Trophoblast cell (in vitro differentiated cells and primary cell): ENCODE measurements at regions not wholly inside any gene's neighbourhood (a gene's known extent, or its start where the extent isn't known, plus 50 kb on each side); places are given as distances from the start of the nearest gene placed in this dataset.

ENCODE experiments used
- DNase-seq, 2 donors: peaks; one replicate each; pipeline ENCODE4 v3.0.0-alpha.2; 2016
- H2AFZ ChIP-seq: 2 replicates; pipeline ENCODE4 v1.6.1; 2013; ENCODE audit warnings: low read length, moderate library complexity, mild to moderate bottlenecking; ENCODE audit not compliant: insufficient read depth, poor library complexity
- H2AK5ac ChIP-seq: 2 replicates; pipeline ENCODE4 v1.6.1; 2013; ENCODE audit warnings: mild to moderate bottlenecking, low read length
- H2BK120ac ChIP-seq: 2 replicates; pipeline ENCODE4 v1.6.1; 2013; ENCODE audit warnings: low read length, mild to moderate bottlenecking, moderate library complexity; ENCODE audit not compliant: insufficient read depth, poor library complexity
- H2BK12ac ChIP-seq: 2 replicates; pipeline ENCODE4 v1.6.1; 2013; ENCODE audit warnings: mild to moderate bottlenecking, low read length, moderate library complexity
- H2BK5ac ChIP-seq: 2 replicates; pipeline ENCODE4 v1.6.1; 2013; ENCODE audit warnings: low read length, low read depth, moderate library complexity, mild to moderate bottlenecking; ENCODE audit not compliant: poor library complexity
- H3K14ac ChIP-seq: 2 replicates; pipeline ENCODE4 v1.6.1; 2013; ENCODE audit warnings: mild to moderate bottlenecking, low read length
- H3K18ac ChIP-seq: 2 replicates; pipeline ENCODE4 v1.6.1; 2013; ENCODE audit warnings: mild to moderate bottlenecking, low read length
- H3K23ac ChIP-seq: 2 replicates; pipeline ENCODE4 v1.6.1; 2013; ENCODE audit warnings: low read length
- H3K27ac ChIP-seq: 2 replicates; pipeline ENCODE4 v1.5.1; 2013; ENCODE audit warnings: low read depth, mild to moderate bottlenecking, inconsistent platforms, low read length, moderate library complexity
- H3K27me3 ChIP-seq: 2 replicates; pipeline ENCODE4 v1.6.1; 2013; ENCODE audit warnings: inconsistent platforms, mild to moderate bottlenecking, low read length, moderate library complexity; ENCODE audit not compliant: insufficient read depth
- H3K36me3 ChIP-seq, 2 experiments: 1 replicate in 1 of 2; 2 replicates in 1 of 2; pipeline ENCODE4 v1.6.1; 2013; ENCODE audit warnings: low read length in 2 of 2, mild to moderate bottlenecking in 2 of 2, moderate library complexity in 1 of 2; ENCODE audit not compliant: insufficient read depth in 2 of 2, control insufficient read depth in 1 of 2
- H3K4ac ChIP-seq: 2 replicates; pipeline ENCODE4 v1.6.1; 2013; ENCODE audit warnings: low read depth, mild to moderate bottlenecking, low read length, moderate library complexity
- H3K4me1 ChIP-seq, 2 experiments: 1 replicate in 1 of 2; 2 replicates in 1 of 2; pipeline ENCODE4 v1.6.1; 2013; ENCODE audit warnings: low read length in 2 of 2, mild to moderate bottlenecking in 2 of 2, moderate library complexity in 1 of 2; ENCODE audit not compliant: insufficient read depth in 2 of 2, control insufficient read depth in 1 of 2
- H3K4me2 ChIP-seq: 2 replicates; pipeline ENCODE4 v1.6.1; 2013; ENCODE audit warnings: inconsistent platforms, mild to moderate bottlenecking, low read length, moderate library complexity
- H3K4me3 ChIP-seq: 2 replicates; pipeline ENCODE4 v1.5.1; 2013; ENCODE audit warnings: mild to moderate bottlenecking, low read depth, low read length, inconsistent platforms
- H3K79me1 ChIP-seq: one replicate; pipeline ENCODE4 v1.6.1; 2013; ENCODE audit warnings: low read length
- H3K79me2 ChIP-seq: 2 replicates; pipeline ENCODE4 v1.6.1; 2013; ENCODE audit warnings: low read length, mild to moderate bottlenecking; ENCODE audit not compliant: control insufficient read depth, insufficient read depth, poor library complexity
- H3K9ac ChIP-seq: 2 replicates; pipeline ENCODE4 v1.6.1; 2013; ENCODE audit warnings: mild to moderate bottlenecking, low read length
- H3K9me3 ChIP-seq: 2 replicates; pipeline ENCODE4 v1.6.1; 2013; ENCODE audit warnings: low read depth, mild to moderate bottlenecking, control low read depth, inconsistent platforms, low read length; ENCODE audit not compliant: insufficient read depth
- H4K12ac ChIP-seq: 2 replicates; pipeline ENCODE4 v1.6.1; 2013; ENCODE audit warnings: low read depth, mild to moderate bottlenecking, low read length, moderate library complexity
- H4K8ac ChIP-seq: 2 replicates; pipeline ENCODE4 v1.6.1; 2013; ENCODE audit warnings: low read depth, mild to moderate bottlenecking, low read length, moderate library complexity
- H4K91ac ChIP-seq: one replicate; pipeline ENCODE4 v1.6.1; 2013; ENCODE audit warnings: low read depth, mild to moderate bottlenecking, low read length, moderate library complexity
- WGBS: extraction: QIAGEN DNeasy Blood & Tissue Kit; methylation state at CpG from one replicate; pipeline ENCODE4 v1.1.7; 2013; ENCODE audit warnings: missing lambda C conversion rate; ENCODE audit not compliant: insufficient read length, insufficient coverage; ENCODE audit errors: extremely low coverage; 5-methylcytosine and 5-hydroxymethylcytosine counted together

DNA sequence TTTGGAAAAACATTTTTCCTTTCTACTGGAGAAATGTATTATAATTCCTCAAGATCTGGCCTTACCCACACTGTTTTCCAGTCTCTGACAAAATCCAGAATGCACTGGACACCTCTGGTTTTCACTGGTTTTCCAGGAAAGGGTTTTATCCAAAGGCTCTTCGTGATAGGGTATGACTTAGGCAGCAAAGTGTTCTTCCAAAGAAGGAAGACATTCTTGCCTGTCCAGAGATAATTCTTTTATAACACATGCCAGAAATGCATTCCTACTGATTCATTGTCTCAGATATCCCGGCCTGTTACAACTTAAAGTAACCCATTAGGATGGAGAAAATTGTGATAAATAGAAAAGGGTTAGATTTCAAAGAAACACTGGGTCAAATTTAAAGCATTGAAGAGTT is 2343.1 kb downstream of the PCDH7 start:
- H3K9ac ChIP-seq: no peak overlapping the region
- no peaks in the 10 kb centered on the region for H3K9me3 ChIP-seq
- H3K27ac ChIP-seq: no peak overlapping the region
- no peak overlapping the region for H3K14ac ChIP-seq
- H2BK120ac ChIP-seq: no peak overlapping the region
- no peak overlapping the region for H2BK5ac ChIP-seq
- no peaks in the 10 kb centered on the region for H3K27me3 ChIP-seq
- H2AFZ ChIP-seq: no peak overlapping the region
- H2AK5ac ChIP-seq: no peak overlapping the region
- peaks cover 4% of the 10 kb centered on the region for H3K79me1 ChIP-seq
- H3K4me2 ChIP-seq: no peak overlapping the region
- peak in 1 of 2 donors; percentile 18 for DNase-seq
- H4K12ac ChIP-seq: no peak overlapping the region
- no peak overlapping the region for H4K91ac ChIP-seq
- H2BK12ac ChIP-seq: no peak overlapping the region
- H3K36me3 ChIP-seq: no peaks in the 10 kb centered on the region
- no peak overlapping the region for H3K23ac ChIP-seq
- H3K4me3 ChIP-seq: no peak overlapping the region
- H3K79me2 ChIP-seq: no peaks in the 10 kb centered on the region
- H3K4ac ChIP-seq: no peak overlapping the region
- H3K18ac ChIP-seq: no peak overlapping the region
- H3K4me1 ChIP-seq: peaks cover 2% of the 10 kb centered on the region in 2 experiments
- WGBS: no CpG with 5 or more reads among the region's 2 CpGs
- no peak overlapping the region for H4K8ac ChIP-seq

- no peak overlapping the region for H2AFZ ChIP-seq
- no CpG with 5 or more reads among the region's 1 CpG for WGBS
- H4K8ac ChIP-seq: no peak overlapping the region
- H4K12ac ChIP-seq: no peak overlapping the region
- no peak overlapping the region for H3K4me3 ChIP-seq
- no peak overlapping the region for H3K4me2 ChIP-seq
- peaks cover 5% of the 10 kb centered on the region for H3K79me1 ChIP-seq
- H3K79me2 ChIP-seq: no peaks in the 10 kb centered on the region
- H3K36me3 ChIP-seq: no peaks in the 10 kb centered on the region
- no peak overlapping the region for H3K9ac ChIP-seq
- H3K4me1 ChIP-seq: peaks cover 2 to 4% of the 10 kb centered on the region in 2 experiments
- no peak for DNase-seq
- H2AK5ac ChIP-seq: peak overlapping the region; percentile 83
- peak overlapping the region; percentile 58 for H2BK12ac ChIP-seq
- peaks cover 1% of the 10 kb centered on the region for H3K9me3 ChIP-seq
- H3K23ac ChIP-seq: no peak overlapping the region
- H3K18ac ChIP-seq: no peak overlapping the region
- H3K4ac ChIP-seq: no peak overlapping the region
- H3K27ac ChIP-seq: peak overlapping the region; percentile 33
- peak overlapping the region; percentile 68 for H2BK120ac ChIP-seq
- H3K27me3 ChIP-seq: no peaks in the 10 kb centered on the region
- H3K14ac ChIP-seq: no peak overlapping the region
- H4K91ac ChIP-seq: no peak overlapping the region
- H2BK5ac ChIP-seq: peak overlapping the region; percentile 49
These were observed 2344.1 kb downstream of the PCDH7 start for GRCh38 chr4:33064238-33064637.

- no peak overlapping the region for H3K23ac ChIP-seq
- WGBS: no CpG with 5 or more reads among the region's 8 CpGs
- no peak overlapping the region for H3K4me3 ChIP-seq
These were observed 2345.6 kb downstream of the PCDH7 start for GRCh38 chr4:33065749-33066148.

GRCh38 chr4:33067221-33067620 is 2347.1 kb downstream of the PCDH7 start:
- H3K14ac ChIP-seq: no peak overlapping the region
- no peak overlapping the region for H3K4ac ChIP-seq

More at GRCh38 chr4:33065749-33066148, 2345.6 kb downstream of the PCDH7 start:
- Histone ChIP-seq H2BK12ac (peak overlapping the region; percentile 76), H2AK5ac (no peak overlapping the region), H3K9me3 (peaks cover 1% of the 10 kb centered on the region), H3K18ac (no peak overlapping the region), H2BK120ac (no peak overlapping the region), H3K4ac (no peak overlapping the region), H3K4me1 (peaks cover 2 to 4% of the 10 kb centered on the region in 2 experiments), H3K27me3 (no peaks in the 10 kb centered on the region), H3K36me3 (no peaks in the 10 kb centered on the region), H3K27ac (no peak overlapping the region), H3K4me2 (no peak overlapping the region), H3K79me1 (peaks cover 6% of the 10 kb centered on the region), H3K14ac (no peak overlapping the region), H3K79me2 (no peaks in the 10 kb centered on the region), H2AFZ (no peak overlapping the region), H4K12ac (no peak overlapping the region), H3K9ac (no peak overlapping the region), H2BK5ac (no peak overlapping the region), H4K8ac (no peak overlapping the region), H4K91ac (peak overlapping the region; percentile 24)
- no peak for DNase-seq

More at GRCh38 chr4:33067221-33067620, 2347.1 kb downstream of the PCDH7 start:
- H4K91ac ChIP-seq: no peak overlapping the region
- H4K12ac ChIP-seq: no peak overlapping the region
- no peaks in the 10 kb centered on the region for H3K36me3 ChIP-seq
- no peak overlapping the region for H3K27ac ChIP-seq
- WGBS: no CpG with 5 or more reads among the region's 1 CpG
- peaks cover 2 to 4% of the 10 kb centered on the region in 2 experiments for H3K4me1 ChIP-seq
- H3K4me2 ChIP-seq: no peak overlapping the region
- no peak for DNase-seq
- H2AK5ac ChIP-seq: no peak overlapping the region
- H3K9me3 ChIP-seq: peaks cover 1% of the 10 kb centered on the region
- no peaks in the 10 kb centered on the region for H3K27me3 ChIP-seq
- H3K18ac ChIP-seq: no peak overlapping the region
- H4K8ac ChIP-seq: no peak overlapping the region
- H3K79me1 ChIP-seq: peaks cover 6% of the 10 kb centered on the region
- H3K23ac ChIP-seq: no peak overlapping the region
- H2AFZ ChIP-seq: no peak overlapping the region
- H2BK12ac ChIP-seq: no peak overlapping the region
- H3K9ac ChIP-seq: no peak overlapping the region
- H3K79me2 ChIP-seq: no peaks in the 10 kb centered on the region
- no peak overlapping the region for H2BK120ac ChIP-seq
- H2BK5ac ChIP-seq: no peak overlapping the region
- H3K4me3 ChIP-seq: no peak overlapping the region
